GM23338 (cell line): ENCODE measurements at regions not wholly inside any gene's neighbourhood (a gene's known extent, or its start where the extent isn't known, plus 50 kb on each side); places are given as distances from the start of the nearest gene placed in this dataset.

Experiments
- ATAC-seq: fragments of 200-7000 bp; cut with Tn5 transposase; 3 replicates; pipeline ENCODE4 v1.9.1; 2020
- DNase-seq: peaks from one replicate; pipeline ENCODE4 v3.0.0-alpha.2; 2015; ENCODE audit warnings: low spot score
- H2AFZ ChIP-seq: fragments of 200-600 bp; sonication (generic); 2 replicates; pipeline ENCODE4 v1.8.0; 2016; ENCODE audit warnings: antibody characterized with exemption, mild to moderate bottlenecking, moderate library complexity
- H3F3A ChIP-seq: fragments of 200-600 bp; sonication (generic); replicated peaks from 2 replicates; pipeline ENCODE4 v1.8.0; 2017; ENCODE audit warnings: antibody characterized with exemption, mixed run types, low read depth
- H3K27ac ChIP-seq: fragments of 200-600 bp; sonication (generic); 2 replicates; pipeline ENCODE4 v1.6.1; 2016; ENCODE audit warnings: low read depth
- H3K27me3 ChIP-seq: fragments of 200-600 bp; sonication (generic); 2 replicates; pipeline ENCODE4 v1.8.0; 2016; ENCODE audit warnings: mild to moderate bottlenecking, mixed run types, moderate library complexity; ENCODE audit not compliant: insufficient read depth
- H3K36me3 ChIP-seq: fragments of 200-600 bp; sonication (generic); 2 replicates; pipeline ENCODE4 v1.8.0; 2016; ENCODE audit warnings: mild to moderate bottlenecking; ENCODE audit not compliant: insufficient read depth
- H3K4me1 ChIP-seq: fragments of 200-600 bp; sonication (generic); 2 replicates; pipeline ENCODE4 v1.8.0; 2016; ENCODE audit warnings: mild to moderate bottlenecking, moderate library complexity; ENCODE audit not compliant: insufficient read depth
- H3K4me2 ChIP-seq: fragments of 200-600 bp; sonication (generic); 2 replicates; pipeline ENCODE4 v1.7.1; 2017; ENCODE audit warnings: mixed run types
- H3K4me3 ChIP-seq: fragments of 200-600 bp; sonication (generic); 2 replicates; pipeline ENCODE4 v1.6.1; 2016; ENCODE audit warnings: mixed run types
- H3K79me2 ChIP-seq: fragments of 200-600 bp; sonication (generic); replicated peaks from 2 replicates; pipeline ENCODE4 v1.8.0; 2017; ENCODE audit warnings: mild to moderate bottlenecking; ENCODE audit not compliant: insufficient read depth
- H3K9me2 ChIP-seq: fragments of 200-600 bp; sonication (generic); 2 replicates; pipeline ENCODE4 v1.8.0; 2017; ENCODE audit not compliant: insufficient read depth
- H4K20me1 ChIP-seq: fragments of 200-600 bp; sonication (generic); replicated peaks from 2 replicates; pipeline ENCODE4 v1.8.0; 2017; ENCODE audit warnings: mild to moderate bottlenecking; ENCODE audit not compliant: insufficient read depth
- H3K27ac Mint-ChIP-seq: 2 replicates; pipeline ENCODE4 v1.8.0; 2020; ENCODE audit warnings: inconsistent platforms, mild to moderate bottlenecking, moderate library complexity, mixed read lengths
- H3K27me3 Mint-ChIP-seq: 3 replicates; pipeline ENCODE4 v1.8.0; 2022; ENCODE audit warnings: low read depth, mild to moderate bottlenecking, moderate library complexity, mixed read lengths, inconsistent platforms; ENCODE audit not compliant: insufficient read depth, poor library complexity
- H3K36me3 Mint-ChIP-seq: 3 replicates; pipeline ENCODE4 v1.8.0; 2021; ENCODE audit warnings: low read depth, mild to moderate bottlenecking, inconsistent platforms, moderate library complexity, mixed read lengths
- H3K4me1 Mint-ChIP-seq: 3 replicates; pipeline ENCODE4 v1.8.0; 2020; ENCODE audit warnings: mild to moderate bottlenecking, inconsistent platforms, mixed read lengths
- H3K4me3 Mint-ChIP-seq: 3 replicates; pipeline ENCODE4 v1.8.0; 2021; ENCODE audit warnings: moderate library complexity, mild to moderate bottlenecking, inconsistent platforms, mixed read lengths
- H3K9me3 Mint-ChIP-seq: 3 replicates; pipeline ENCODE4 v1.8.0; 2020; ENCODE audit warnings: moderate library complexity, mild to moderate bottlenecking, inconsistent platforms, mixed read lengths
- CREB1 ChIP-seq: fragments of 250-450 bp; sonication (Bioruptor Pico); IDR thresholded peaks from 2 replicates; pipeline ENCODE4 v1.5.0; 2020; ENCODE audit warnings: low read depth, mild to moderate bottlenecking, moderate library complexity
- CTCF ChIP-seq, 2 experiments: fragments of 200-600 bp in 1 of 2; sonication (generic) in 1 of 2; conservative IDR thresholded peaks; 2 replicates each; pipeline versions ENCODE4 v1.5.1 to v1.6.1; 2016 to 2017; ENCODE audit warnings: antibody characterized with exemption in 2 of 2, low read depth in 2 of 2, mild to moderate bottlenecking in 2 of 2, moderate library complexity in 1 of 2
- ETS1 ChIP-seq: IDR thresholded peaks from 2 replicates; pipeline ENCODE4 v1.6.1; 2016; ENCODE audit warnings: antibody characterized with exemption
- EZH2phosphoT487 ChIP-seq: fragments of 200-600 bp; sonication (generic); IDR thresholded peaks from one replicate; pipeline ENCODE4 v1.8.1; 2018; ENCODE audit warnings: antibody characterized with exemption; ENCODE audit not compliant: unreplicated experiment
- JUNB ChIP-seq: IDR thresholded peaks from one replicate; pipeline ENCODE4 v1.6.1; 2016; ENCODE audit warnings: antibody characterized with exemption; ENCODE audit not compliant: unreplicated experiment
- NANOG ChIP-seq: IDR thresholded peaks from 2 replicates; pipeline ENCODE4 v1.6.1; 2016; ENCODE audit warnings: antibody characterized with exemption, borderline replicate concordance
- POLR2AphosphoS5 ChIP-seq: IDR thresholded peaks from 2 replicates; pipeline ENCODE4 v1.6.1; 2016; ENCODE audit warnings: antibody characterized with exemption, low read depth
- ZNF114 ChIP-seq: fragments of 250-450 bp; sonication (Bioruptor Pico); IDR thresholded peaks from 2 replicates; pipeline ENCODE4 v1.5.0; 2020; ENCODE audit warnings: mild to moderate bottlenecking, moderate library complexity
- ZNF331 ChIP-seq: fragments of 250-450 bp; sonication (Bioruptor Pico); IDR thresholded peaks from 2 replicates; pipeline ENCODE4 v1.5.0; 2020; ENCODE audit warnings: low read depth, mild to moderate bottlenecking, moderate library complexity
- ZNF462 ChIP-seq: fragments of 250-450 bp; sonication (Bioruptor Pico); IDR thresholded peaks from 2 replicates; pipeline ENCODE4 v1.5.0; 2020; ENCODE audit warnings: mild to moderate bottlenecking, moderate library complexity

DNA sequence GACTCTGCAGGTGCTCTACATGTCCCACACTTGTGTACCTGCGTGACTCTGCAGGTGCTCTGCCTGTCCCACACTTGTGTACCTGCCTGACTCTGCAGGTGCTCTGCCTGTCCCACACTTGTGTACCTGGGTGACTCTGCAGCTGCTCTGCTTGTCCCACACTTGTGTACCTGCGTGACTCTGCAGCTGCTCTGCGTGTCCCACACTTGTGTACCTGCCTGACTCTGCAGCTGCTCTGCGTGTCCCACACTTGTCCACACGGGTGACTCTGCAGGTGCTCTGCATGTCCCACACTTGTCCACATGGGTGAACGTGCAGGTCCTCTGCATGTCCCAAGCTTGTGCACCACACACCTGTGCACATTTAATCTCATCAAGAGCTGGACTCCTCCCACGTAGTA, 576.7 kb upstream of the SALL3 start:
- Mint-ChIP-seq H3K27me3 (peaks cover 6% of the 10 kb centered on the region), H3K4me3 (no peak overlapping the region), H3K36me3 (peaks cover 62% of the 10 kb centered on the region), H3K9me3 (peaks cover 98% of the 10 kb centered on the region), H3K27ac (no peak overlapping the region), H3K4me1 (no peaks in the 10 kb centered on the region)
- Histone ChIP-seq H3F3A (no peaks in the 10 kb centered on the region), H3K79me2 (no peaks in the 10 kb centered on the region), H3K4me2 (no peak overlapping the region), H2AFZ (no peak overlapping the region), H3K4me1 (no peaks in the 10 kb centered on the region), H3K36me3 (no peaks in the 10 kb centered on the region), H3K4me3 (no peak overlapping the region), H4K20me1 (no peaks in the 10 kb centered on the region), H3K27me3 (no peaks in the 10 kb centered on the region), H3K9me2 (no peaks in the 10 kb centered on the region), H3K27ac (no peak overlapping the region)
- no peak for DNase-seq
- TF ChIP-seq ZNF331 (CRISPR knock-in tag), result no peak
- ATAC-seq, result no peak

DNA sequence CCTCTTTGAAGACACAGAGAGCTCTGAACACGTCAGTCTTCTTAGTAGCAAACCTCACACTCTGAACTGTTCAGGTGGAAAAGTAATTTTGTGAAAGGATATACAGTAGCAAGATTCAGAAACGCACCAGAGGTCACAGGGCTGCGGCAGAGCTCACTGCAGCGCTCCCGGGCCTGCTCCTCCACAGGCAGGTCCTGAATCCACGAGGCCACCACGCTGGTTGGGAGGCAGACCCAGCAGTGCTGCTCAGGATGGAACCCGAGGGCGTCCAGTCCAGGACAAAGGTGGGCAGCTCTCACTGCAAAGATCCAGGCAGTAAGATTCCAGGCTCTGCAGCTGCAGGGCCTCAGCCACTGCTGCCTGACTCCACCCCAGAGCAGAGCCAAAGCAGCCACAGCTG, 576.2 kb upstream of the SALL3 start:
- no peak for ATAC-seq
- Histone ChIP-seq H3F3A (no peaks in the 10 kb centered on the region), H3K4me3 (no peak overlapping the region), H3K27me3 (no peaks in the 10 kb centered on the region), H2AFZ (no peak overlapping the region), H3K27ac (no peak overlapping the region), H3K79me2 (no peaks in the 10 kb centered on the region), H3K4me2 (no peak overlapping the region), H3K4me1 (no peaks in the 10 kb centered on the region), H4K20me1 (no peaks in the 10 kb centered on the region), H3K9me2 (no peaks in the 10 kb centered on the region), H3K36me3 (no peaks in the 10 kb centered on the region)
- no peak overlapping the region for H3K27ac Mint-ChIP-seq
- no peaks in the 10 kb centered on the region for H3K4me1 Mint-ChIP-seq
- H3K27me3 Mint-ChIP-seq, result peaks cover 6% of the 10 kb centered on the region
- no peak overlapping the region for H3K4me3 Mint-ChIP-seq
- peaks cover 98% of the 10 kb centered on the region for H3K9me3 Mint-ChIP-seq
- no peak for DNase-seq
- peaks cover 64% of the 10 kb centered on the region for H3K36me3 Mint-ChIP-seq
- no peak for TF ChIP-seq ETS1
- TF ChIP-seq CTCF (conservative IDR thresholded peaks at IDR 0.05; ENCODE audit: low read depth in 2 of 2), result no peak
- no peak for TF ChIP-seq CREB1 (CRISPR knock-in tag)
- TF ChIP-seq ZNF462, result no peak
- TF ChIP-seq POLR2AphosphoS5, result no peak
- no peak for TF ChIP-seq JUNB
- no peak for TF ChIP-seq ZNF331 (CRISPR knock-in tag)
- no peak for TF ChIP-seq EZH2phosphoT487
- no peak for TF ChIP-seq NANOG
- TF ChIP-seq ZNF114 (CRISPR knock-in tag), result no peak
